NCI-H1930 (cell line): ENCODE measurements at regions not wholly inside any gene's neighbourhood (a gene's known extent, or its start where the extent isn't known, plus 50 kb on each side); places are given as distances from the start of the nearest gene placed in this dataset.

ENCODE experiments used
- DNase-seq, 2 experiments: peaks; one replicate each; lab custom pipeline; 2025; lab: John Stamatoyannopoulos, UW

- no peak for DNase-seq
These were observed 52.8 kb upstream of the SVIL start for GRCh38 chr10:29687421-29688164.

GRCh38 chr10:29685506-29685905, 50.7 kb upstream of the SVIL start:
- DNase-seq: no peak
